Esophagus squamous epithelium (tissue), 4 donors: ENCODE measurements at regions not wholly inside any gene's neighbourhood (a gene's known extent, or its start where the extent isn't known, plus 50 kb on each side); places are given as distances from the start of the nearest gene placed in this dataset.

ENCODE experiments used
- POLR2A ChIP-seq, 4 donors: fragments of 450-650 bp; IDR thresholded peaks; one replicate each; pipeline ENCODE4 v1.6.1; 2017; ENCODE audit warnings: antibody characterized with exemption in 4 of 4, mild to moderate bottlenecking in 4 of 4, moderate library complexity in 3 of 4
- TF ChIP-seq, protein P1 (sequence below), 6 experiments: fragments of 450-650 bp in 4 of 6; fragments of 200-600 bp in 2 of 6; sonication (generic) in 2 of 6; IDR thresholded peaks; one replicate each; pipeline ENCODE4 v1.5.1; 2016 to 2019; ENCODE audit warnings: antibody characterized with exemption in 6 of 6, mild to moderate bottlenecking in 4 of 6, moderate library complexity in 4 of 6

DNA sequence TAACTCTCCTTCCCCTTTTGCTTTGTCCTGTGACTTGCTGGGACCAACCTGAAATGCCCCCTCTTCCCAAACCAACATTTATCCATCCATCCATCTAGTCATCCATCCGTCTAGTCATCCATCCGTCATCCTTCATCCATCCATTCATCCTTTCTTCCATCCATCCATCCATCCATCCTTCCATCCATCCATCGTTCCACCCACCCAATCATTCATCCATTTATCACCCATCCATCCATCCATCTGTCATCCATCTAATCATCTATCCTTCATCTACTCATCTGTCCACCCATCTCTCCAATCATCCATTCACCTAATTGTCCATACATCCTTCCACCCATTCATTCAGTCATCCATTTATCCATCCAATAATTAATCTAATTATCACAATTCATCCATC lies 92.7 kb downstream of the EDN3 start:
- TF ChIP-seq, protein P1, sequence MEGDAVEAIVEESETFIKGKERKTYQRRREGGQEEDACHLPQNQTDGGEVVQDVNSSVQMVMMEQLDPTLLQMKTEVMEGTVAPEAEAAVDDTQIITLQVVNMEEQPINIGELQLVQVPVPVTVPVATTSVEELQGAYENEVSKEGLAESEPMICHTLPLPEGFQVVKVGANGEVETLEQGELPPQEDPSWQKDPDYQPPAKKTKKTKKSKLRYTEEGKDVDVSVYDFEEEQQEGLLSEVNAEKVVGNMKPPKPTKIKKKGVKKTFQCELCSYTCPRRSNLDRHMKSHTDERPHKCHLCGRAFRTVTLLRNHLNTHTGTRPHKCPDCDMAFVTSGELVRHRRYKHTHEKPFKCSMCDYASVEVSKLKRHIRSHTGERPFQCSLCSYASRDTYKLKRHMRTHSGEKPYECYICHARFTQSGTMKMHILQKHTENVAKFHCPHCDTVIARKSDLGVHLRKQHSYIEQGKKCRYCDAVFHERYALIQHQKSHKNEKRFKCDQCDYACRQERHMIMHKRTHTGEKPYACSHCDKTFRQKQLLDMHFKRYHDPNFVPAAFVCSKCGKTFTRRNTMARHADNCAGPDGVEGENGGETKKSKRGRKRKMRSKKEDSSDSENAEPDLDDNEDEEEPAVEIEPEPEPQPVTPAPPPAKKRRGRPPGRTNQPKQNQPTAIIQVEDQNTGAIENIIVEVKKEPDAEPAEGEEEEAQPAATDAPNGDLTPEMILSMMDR (IDR thresholded peaks at IDR 0.05), result no peak
- no peak for TF ChIP-seq POLR2A (IDR thresholded peaks at IDR 0.05)
